Chondrocyte (in vitro differentiated cells): ENCODE measurements at regions not wholly inside any gene's neighbourhood (a gene's known extent, or its start where the extent isn't known, plus 50 kb on each side); places are given as distances from the start of the nearest gene placed in this dataset.
A peak's percentile ranks its signal among the peaks of the same experiment; 100 is the strongest.

ENCODE experiments used
- DNase-seq: peaks from one replicate; pipeline ENCODE4 v3.0.0; 2021; ENCODE audit warnings: mixed read lengths, low spot score
- H3K27ac Mint-ChIP-seq: one replicate; pipeline ENCODE4 v1.8.0; 2021; ENCODE audit warnings: mild to moderate bottlenecking, moderate library complexity, mixed read lengths; ENCODE audit not compliant: unreplicated experiment
- H3K27me3 Mint-ChIP-seq: 2 replicates; pipeline ENCODE4 v1.8.0; 2021; ENCODE audit warnings: low read depth, mixed read lengths
- H3K36me3 Mint-ChIP-seq: 2 replicates; pipeline ENCODE4 v1.8.0; 2021; ENCODE audit warnings: low read depth, mixed read lengths
- H3K4me1 Mint-ChIP-seq: 2 replicates; pipeline ENCODE4 v1.8.0; 2021; ENCODE audit warnings: low read depth, mild to moderate bottlenecking, mixed read lengths
- H3K4me3 Mint-ChIP-seq: one replicate; pipeline ENCODE4 v1.8.0; 2021; ENCODE audit warnings: mild to moderate bottlenecking, moderate library complexity, mixed read lengths; ENCODE audit not compliant: unreplicated experiment
- H3K9me3 Mint-ChIP-seq: 2 replicates; pipeline ENCODE4 v1.8.0; 2021; ENCODE audit warnings: low read depth, mixed read lengths
- CTCF ChIP-seq: fragments of 200-600 bp; sonication (generic); IDR thresholded peaks from 2 replicates; pipeline ENCODE4 v1.5.0; 2021; ENCODE audit warnings: antibody characterized with exemption, mild to moderate bottlenecking, moderate library complexity

- H3K27me3 Mint-ChIP-seq = no peaks in the 10 kb centered on the region
- H3K36me3 Mint-ChIP-seq = no peaks in the 10 kb centered on the region
- no peak overlapping the region for H3K4me3 Mint-ChIP-seq
- H3K9me3 Mint-ChIP-seq = peaks cover 3% of the 10 kb centered on the region
- no peak overlapping the region for H3K27ac Mint-ChIP-seq
- TF ChIP-seq CTCF = no peak
- DNase-seq = no peak
- H3K4me1 Mint-ChIP-seq = no peaks in the 10 kb centered on the region
These were observed 963.0 kb upstream of the PABPC4L start for GRCh38 chr4:135164601-135165000.

DNA sequence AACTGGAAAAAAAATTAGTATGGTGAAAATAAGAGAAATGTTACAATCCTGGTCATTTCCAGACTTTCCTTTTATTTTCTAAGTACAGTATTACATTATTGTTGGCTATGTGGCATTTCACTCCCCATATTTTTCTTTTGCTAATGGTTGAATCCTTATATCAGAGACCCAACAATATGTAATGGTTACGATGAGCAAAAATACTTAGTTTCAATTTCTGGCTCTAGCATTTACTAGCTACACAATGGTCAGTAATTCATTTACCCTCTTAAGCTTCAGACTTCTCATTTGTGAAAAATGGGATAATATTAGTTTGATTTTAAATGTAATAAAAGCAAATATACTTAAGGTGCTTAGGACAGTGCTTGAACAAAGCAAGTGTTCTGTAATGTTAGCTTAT lies 942.9 kb upstream of the PABPC4L start:
- H3K27me3 Mint-ChIP-seq = peaks cover 2% of the 10 kb centered on the region
- H3K4me3 Mint-ChIP-seq = no peak overlapping the region
- DNase-seq = no peak
- no peak overlapping the region for H3K27ac Mint-ChIP-seq
- no peak for TF ChIP-seq CTCF
- peaks cover 3% of the 10 kb centered on the region for H3K36me3 Mint-ChIP-seq
- H3K4me1 Mint-ChIP-seq = no peaks in the 10 kb centered on the region
- no peaks in the 10 kb centered on the region for H3K9me3 Mint-ChIP-seq

DNA sequence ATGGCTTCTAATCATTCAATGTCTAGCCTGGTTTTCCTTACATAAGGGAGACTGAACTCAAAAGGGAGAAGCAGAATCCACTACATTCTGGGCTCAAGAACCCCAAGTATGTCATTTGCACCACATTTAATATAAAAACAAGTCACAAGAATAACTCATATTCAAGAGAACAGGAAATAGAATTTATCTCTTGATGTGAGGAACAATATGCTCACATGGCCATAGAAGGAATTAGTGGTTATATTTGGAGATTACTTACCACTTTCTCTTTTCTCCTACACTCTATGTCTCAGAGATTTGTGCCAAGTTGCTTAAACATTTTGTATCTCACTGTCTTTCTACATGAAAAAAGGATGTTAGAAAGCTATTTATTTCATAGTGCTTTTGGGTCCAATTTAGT lies 922.6 kb upstream of the PABPC4L start:
- peaks cover 20% of the 10 kb centered on the region for H3K4me1 Mint-ChIP-seq
- DNase-seq = no peak
- H3K4me3 Mint-ChIP-seq = no peak overlapping the region
- H3K27ac Mint-ChIP-seq = peak overlapping the region; percentile 60
- no peaks in the 10 kb centered on the region for H3K27me3 Mint-ChIP-seq
- H3K36me3 Mint-ChIP-seq = no peaks in the 10 kb centered on the region
- H3K9me3 Mint-ChIP-seq = peaks cover 3% of the 10 kb centered on the region
- TF ChIP-seq CTCF = no peak

GRCh38 chr4:135123632-135124031 lies 922.0 kb upstream of the PABPC4L start:
- Mint-ChIP-seq H3K27me3 (no peaks in the 10 kb centered on the region), H3K4me3 (no peak overlapping the region), H3K36me3 (no peaks in the 10 kb centered on the region), H3K4me1 (peaks cover 22% of the 10 kb centered on the region), H3K27ac (peak overlapping the region; percentile 60), H3K9me3 (peaks cover 3% of the 10 kb centered on the region)
- DNase-seq = no peak
- no peak for TF ChIP-seq CTCF

- Mint-ChIP-seq H3K27ac (no peak overlapping the region), H3K4me1 (peaks cover 18% of the 10 kb centered on the region), H3K4me3 (no peak overlapping the region), H3K9me3 (peaks cover 3% of the 10 kb centered on the region), H3K27me3 (peaks cover 1% of the 10 kb centered on the region), H3K36me3 (no peaks in the 10 kb centered on the region)
- no peak for DNase-seq
- TF ChIP-seq CTCF = no peak
These were observed 920.9 kb upstream of the PABPC4L start for GRCh38 chr4:135122457-135122856.
